IMR-90 (cell line): ENCODE measurements at regions not wholly inside any gene's neighbourhood (a gene's known extent, or its start where the extent isn't known, plus 50 kb on each side); places are given as distances from the start of the nearest gene placed in this dataset.

ENCODE experiments used
- ATAC-seq: fragments of 200-7000 bp; cut with Tn5 transposase; 2 replicates; pipeline ENCODE4 v1.9.1; 2020; ENCODE audit warnings: low read depth, mild to moderate bottlenecking, moderate library complexity
- BruUV-seq: library from RNA; stranded (reverse); fragments of 400-500 nt; replicated peaks from 2 replicates; lab custom pipeline; 2021; lab: Mats Ljungman, UMichigan
- CTCF ChIA-PET: fragments of 300-600 bp; formaldehyde crosslinking; extraction: SDS; loops from one replicate; lab custom pipeline; 2021; ENCODE audit warnings: antibody characterized with exemption; lab: Yijun Ruan, JAX
- POLR2A ChIA-PET: fragments of 300-600 bp; sonication (Branson Sonifier 250); formaldehyde crosslinking; loops from one replicate; lab custom pipeline; 2022; ENCODE audit warnings: antibody characterized with exemption; ENCODE audit not compliant: unreplicated experiment; lab: Charles Lee
- DNase-seq: peaks from one replicate; pipeline ENCODE4 v3.0.0; 2013
- H2AFZ ChIP-seq: replicated peaks from 2 replicates; pipeline ENCODE3; 2013; ENCODE audit warnings: low read length, mild to moderate bottlenecking; ENCODE audit not compliant: poor library complexity
- H2AK5ac ChIP-seq: 2 replicates; pipeline ENCODE4 v1.6.1; 2013; ENCODE audit warnings: low read depth, low read length, inconsistent platforms
- H2AK9ac ChIP-seq: replicated peaks from 2 replicates; pipeline ENCODE3; 2013; ENCODE audit warnings: mild to moderate bottlenecking, low read depth, low read length, moderate library complexity; ENCODE audit not compliant: poor library complexity
- H2BK120ac ChIP-seq: 2 replicates; pipeline ENCODE4 v1.6.1; 2013; ENCODE audit warnings: low read depth, low read length, inconsistent platforms
- H2BK15ac ChIP-seq: 3 replicates; pipeline ENCODE4 v1.6.1; 2013; ENCODE audit warnings: low read depth, low read length, inconsistent platforms
- H2BK20ac ChIP-seq: 2 replicates; pipeline ENCODE4 v1.6.1; 2013; ENCODE audit warnings: low read depth, mild to moderate bottlenecking, inconsistent platforms, low read length, moderate library complexity
- H2BK5ac ChIP-seq: 2 replicates; pipeline ENCODE4 v1.6.1; 2013; ENCODE audit warnings: mild to moderate bottlenecking, low read depth, low read length, inconsistent platforms; ENCODE audit not compliant: poor library complexity, severe bottlenecking
- H3K14ac ChIP-seq: replicated peaks from 2 replicates; pipeline ENCODE4 v1.6.1; 2013; ENCODE audit warnings: low read depth, low read length, inconsistent platforms
- H3K18ac ChIP-seq: 2 replicates; pipeline ENCODE4 v1.6.1; 2013; ENCODE audit warnings: low read depth, low read length, control low read depth
- H3K23ac ChIP-seq: 2 replicates; pipeline ENCODE4 v1.6.1; 2013; ENCODE audit warnings: low read depth, low read length, inconsistent platforms
- H3K27ac ChIP-seq: 2 replicates; pipeline ENCODE4 v1.5.1; 2013; ENCODE audit warnings: mild to moderate bottlenecking, control low read depth, low read length; ENCODE audit not compliant: insufficient read depth
- H3K27me3 ChIP-seq: 2 replicates; pipeline ENCODE4 v1.6.1; 2013; ENCODE audit warnings: low read length; ENCODE audit not compliant: control insufficient read depth, insufficient read depth
- H3K36me3 ChIP-seq: 2 replicates; pipeline ENCODE4 v1.6.1; 2013; ENCODE audit warnings: low read length, mixed read lengths; ENCODE audit not compliant: control insufficient read depth, insufficient read depth
- H3K4ac ChIP-seq: 2 replicates; pipeline ENCODE4 v1.6.1; 2013; ENCODE audit warnings: low read depth, low read length, inconsistent platforms
- H3K4me1 ChIP-seq: 2 replicates; pipeline ENCODE4 v1.6.1; 2013; ENCODE audit warnings: low read length, mixed read lengths; ENCODE audit not compliant: control insufficient read depth, insufficient read depth
- H3K4me2 ChIP-seq: 2 replicates; pipeline ENCODE4 v1.6.1; 2013; ENCODE audit warnings: low read depth, mild to moderate bottlenecking, control low read depth, low read length, moderate library complexity
- H3K4me3 ChIP-seq: 2 replicates; pipeline ENCODE4 v1.5.1; 2013; ENCODE audit warnings: low read depth, mild to moderate bottlenecking, control low read depth, low read length, moderate library complexity; ENCODE audit not compliant: insufficient read depth
- H3K56ac ChIP-seq: 2 replicates; pipeline ENCODE4 v1.6.1; 2013; ENCODE audit warnings: low read length, inconsistent platforms; ENCODE audit not compliant: insufficient read depth; ENCODE audit errors: extremely low read depth
- H3K79me1 ChIP-seq, 2 experiments: 2 replicates each; pipeline ENCODE4 v1.6.1; 2013; ENCODE audit warnings: low read length in 2 of 2, inconsistent platforms in 1 of 2, low read depth in 1 of 2
- H3K9ac ChIP-seq: 2 replicates; pipeline ENCODE4 v1.6.1; 2013; ENCODE audit warnings: low read depth, low read length, control low read depth
- H3K9me1 ChIP-seq: 2 replicates; pipeline ENCODE4 v1.6.1; 2013; ENCODE audit warnings: low read length, inconsistent platforms; ENCODE audit not compliant: insufficient read depth
- H3K9me3 ChIP-seq: 2 replicates; pipeline ENCODE4 v1.6.1; 2013; ENCODE audit warnings: low read length; ENCODE audit not compliant: control insufficient read depth, insufficient read depth
- H4K20me1 ChIP-seq: 2 replicates; pipeline ENCODE4 v1.6.1; 2013; ENCODE audit warnings: low read length, inconsistent platforms; ENCODE audit not compliant: insufficient read depth
- H4K5ac ChIP-seq: 2 replicates; pipeline ENCODE4 v1.6.1; 2013; ENCODE audit warnings: mild to moderate bottlenecking, low read depth, low read length, control low read depth
- H4K8ac ChIP-seq, 2 experiments: 2 replicates each; pipeline ENCODE4 v1.6.1; 2013; ENCODE audit warnings: low read depth in 2 of 2, low read length in 2 of 2, control low read depth in 1 of 2, inconsistent platforms in 1 of 2
- H4K91ac ChIP-seq: 2 replicates; pipeline ENCODE4 v1.6.1; 2013; ENCODE audit warnings: low read depth, low read length, inconsistent platforms; ENCODE audit not compliant: insufficient read depth
- BHLHE40 ChIP-seq: fragments of 150-350 bp; IDR thresholded peaks from 2 replicates; pipeline ENCODE4 v1.6.1; 2016; ENCODE audit warnings: mild to moderate bottlenecking, low read depth, low read length
- CHD1 ChIP-seq: IDR thresholded peaks from 2 replicates; pipeline ENCODE4 v1.6.1; 2012; ENCODE audit warnings: low read depth, low read length, improper control_type of control experiment
- RAD21 ChIP-seq: IDR thresholded peaks from 2 replicates; pipeline ENCODE4 v1.6.1; 2012; ENCODE audit warnings: low read length, improper control_type of control experiment
- RFX5 ChIP-seq: IDR thresholded peaks from 2 replicates; pipeline ENCODE4 v1.8.0; 2012; ENCODE audit warnings: low read depth, mild to moderate bottlenecking, low read length, moderate library complexity
- WGBS, 2 experiments: methylation state at CpG; one replicate each; pipeline versions ENCODE4 v1.1.5 to v1.1.7; 2013; ENCODE audit warnings: missing lambda C conversion rate in 2 of 2; ENCODE audit not compliant: insufficient read length in 1 of 2; ENCODE audit errors: extremely low coverage in 2 of 2; 5-methylcytosine and 5-hydroxymethylcytosine counted together
- dilution Hi-C: fragments of 300-500 bp; cut with HindIII; formaldehyde crosslinking; loops from one replicate; pipeline ENCODE4 v1.14.3; 2018; ENCODE audit warnings: low sequenced_read_pairs; ENCODE audit not compliant: unreplicated experiment
- in situ Hi-C: fragments of 300-500 bp; cut with MboI; formaldehyde crosslinking; loops from 3 replicates; pipeline ENCODE4 v1.14.3; 2019; ENCODE audit warnings: low sequenced_read_pairs, inconsistent platforms, mixed read lengths
- intact Hi-C: fragments of 100-400 bp; cut with micrococcal nuclease; formaldehyde crosslinking; loops from 2 replicates; pipeline ENCODE4 v1.10.0; 2022

GRCh38 chr1:78370356-78370755 is 120.4 kb upstream of the PTGFR start:
- H4K8ac ChIP-seq = no peak overlapping the region
- H3K27ac ChIP-seq = no peak overlapping the region
- peak overlapping the region; percentile 33 for H2BK5ac ChIP-seq
- H2AK9ac ChIP-seq = no peak overlapping the region
- H4K5ac ChIP-seq = no peak overlapping the region
- ATAC-seq = peak; percentile 75
- H2BK20ac ChIP-seq = peak overlapping the region; percentile 17; the same call in 1 of the 2 replicates
- no TSS peak for BruUV-seq
- no peak overlapping the region for H4K91ac ChIP-seq
- H3K4me3 ChIP-seq = no peak overlapping the region
- H2AFZ ChIP-seq = no peak overlapping the region
- no peaks in the 10 kb centered on the region for H3K27me3 ChIP-seq
- no CpG with 5 or more reads among the region's 2 CpGs for WGBS, 2 experiments
- H3K9ac ChIP-seq = no peak overlapping the region
- H2BK120ac ChIP-seq = peak overlapping the region; percentile 64
- H2AK5ac ChIP-seq = no peak overlapping the region
- H3K9me3 ChIP-seq = no peaks in the 10 kb centered on the region
- no peaks in the 10 kb centered on the region for H4K20me1 ChIP-seq
- H3K14ac ChIP-seq = 0 out of 2 replicates have a peak overlapping the region, but pooled peaks have one; percentile 27
- H3K18ac ChIP-seq = peak overlapping the region; percentile 57; the same call in 1 of the 2 replicates
- peaks cover 2% of the 10 kb centered on the region; the same call in 1 of the 2 replicates for H3K4me1 ChIP-seq
- H3K36me3 ChIP-seq = no peaks in the 10 kb centered on the region
- ChIA-PET POLR2A (interaction anchor here (0.5 kb wide), 1 partner anchor 165 kb away, joined by 3 read pairs; no protein-coding TSS in a partner anchor), CTCF (interaction anchor here (0.6 to 1.2 kb wide), 3 partner anchors 67 to 255 kb away, joined by 3 to 7 read pairs (median 4); no protein-coding TSS in a partner anchor)
- in situ Hi-C loops (no loop called here), dilution Hi-C loops (no loop called here), intact Hi-C loops (no loop called here)
- H3K4me2 ChIP-seq = no peak overlapping the region; the same call in 1 of the 2 replicates
- 0 out of 2 replicates have a peak overlapping the region, but pooled peaks have one; percentile 28 for H3K4ac ChIP-seq
- no peak overlapping the region for H3K56ac ChIP-seq
- no peaks in the 10 kb centered on the region; the same call in none of the 2 replicates for H3K9me1 ChIP-seq
- TF ChIP-seq BHLHE40 = peak; percentile 69
- no peak for TF ChIP-seq RAD21
- TF ChIP-seq RFX5 = no peak
- TF ChIP-seq CHD1 = no peak
- no peak overlapping the region for H2BK15ac ChIP-seq
- peak; percentile 73 for DNase-seq
- no peaks in the 10 kb centered on the region for H3K79me1 ChIP-seq
- no peak overlapping the region for H3K23ac ChIP-seq
